SK-N-MC (cell line): ENCODE measurements at regions not wholly inside any gene's neighbourhood (a gene's known extent, or its start where the extent isn't known, plus 50 kb on each side); places are given as distances from the start of the nearest gene placed in this dataset.

ENCODE experiments used
- EZH2 ChIP-seq: fragments of 200-600 bp; sonication (generic); IDR thresholded peaks from one replicate; pipeline ENCODE4 v1.6.1; 2017; ENCODE audit warnings: antibody characterized with exemption
- FOXP2 ChIP-seq: optimal IDR thresholded peaks from 2 replicates; pipeline ENCODE3; 2011; ENCODE audit warnings: mild to moderate bottlenecking, moderate library complexity; ENCODE audit not compliant: insufficient read depth; ENCODE audit errors: extremely low read length, control extremely low read depth
- POLR2AphosphoS5 ChIP-seq: IDR thresholded peaks from 2 replicates; pipeline ENCODE4 v1.6.1; 2012; ENCODE audit warnings: mild to moderate bottlenecking, low read depth, low read length, borderline replicate concordance

GRCh38 chr5:18028036-18028435 lies 393.8 kb downstream of the TAF11L14 start:
- TF ChIP-seq EZH2: no peak
- TF ChIP-seq POLR2AphosphoS5: no peak
- no peak for TF ChIP-seq FOXP2
